NCI-H1417 (cell line): ENCODE measurements at regions not wholly inside any gene's neighbourhood (a gene's known extent, or its start where the extent isn't known, plus 50 kb on each side); places are given as distances from the start of the nearest gene placed in this dataset.

Experiments used
- DNase-seq, 3 experiments: peaks; one replicate each; lab custom pipeline; 2025; lab: John Stamatoyannopoulos, UW

DNA sequence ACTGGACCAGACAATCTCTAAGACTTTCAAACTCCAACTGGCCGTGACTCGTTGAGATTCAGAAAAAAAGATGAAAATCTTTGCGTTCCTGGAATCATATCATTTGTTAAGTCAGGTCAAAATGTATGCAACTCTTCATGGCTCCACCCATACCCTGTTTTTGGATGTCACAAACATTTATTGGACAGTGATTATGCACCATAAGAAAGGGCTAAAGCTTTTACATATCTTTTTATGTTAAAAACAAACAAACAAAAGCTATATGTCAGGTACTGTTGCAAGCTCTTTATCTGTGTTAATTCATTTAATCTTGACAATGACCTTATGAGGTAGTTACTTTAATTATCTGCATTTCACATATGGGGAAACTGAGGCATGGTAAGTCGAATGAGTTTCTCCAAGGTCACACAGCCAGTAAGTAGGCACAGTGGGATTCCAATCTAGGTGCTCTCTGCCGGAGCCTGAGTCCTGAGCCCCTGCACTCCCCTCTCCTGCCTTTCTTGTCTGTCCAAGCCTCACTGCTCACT, 145.7 kb upstream of the MYCN start:
- no peak for DNase-seq

DNA sequence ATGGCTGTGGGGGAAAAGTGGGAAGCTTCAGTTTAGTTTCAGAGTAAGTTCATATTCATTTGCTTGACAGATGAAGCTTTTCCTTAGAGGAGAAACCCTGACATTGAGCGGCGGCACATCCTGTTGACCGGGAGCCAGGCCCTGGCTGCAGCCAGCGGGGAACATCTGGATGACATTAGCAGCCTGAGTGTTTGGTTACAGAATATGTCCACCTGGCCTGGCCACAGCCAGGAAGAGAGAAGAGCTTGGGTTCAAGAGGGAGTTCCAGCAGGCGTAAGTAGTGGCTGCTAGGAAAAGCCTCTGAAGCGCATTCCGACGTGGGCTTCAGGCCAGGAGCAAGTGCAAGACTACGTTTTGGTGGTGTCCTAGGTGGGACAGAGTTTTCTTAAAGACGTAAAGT, 144.9 kb upstream of the MYCN start:
- no peak for DNase-seq

DNA sequence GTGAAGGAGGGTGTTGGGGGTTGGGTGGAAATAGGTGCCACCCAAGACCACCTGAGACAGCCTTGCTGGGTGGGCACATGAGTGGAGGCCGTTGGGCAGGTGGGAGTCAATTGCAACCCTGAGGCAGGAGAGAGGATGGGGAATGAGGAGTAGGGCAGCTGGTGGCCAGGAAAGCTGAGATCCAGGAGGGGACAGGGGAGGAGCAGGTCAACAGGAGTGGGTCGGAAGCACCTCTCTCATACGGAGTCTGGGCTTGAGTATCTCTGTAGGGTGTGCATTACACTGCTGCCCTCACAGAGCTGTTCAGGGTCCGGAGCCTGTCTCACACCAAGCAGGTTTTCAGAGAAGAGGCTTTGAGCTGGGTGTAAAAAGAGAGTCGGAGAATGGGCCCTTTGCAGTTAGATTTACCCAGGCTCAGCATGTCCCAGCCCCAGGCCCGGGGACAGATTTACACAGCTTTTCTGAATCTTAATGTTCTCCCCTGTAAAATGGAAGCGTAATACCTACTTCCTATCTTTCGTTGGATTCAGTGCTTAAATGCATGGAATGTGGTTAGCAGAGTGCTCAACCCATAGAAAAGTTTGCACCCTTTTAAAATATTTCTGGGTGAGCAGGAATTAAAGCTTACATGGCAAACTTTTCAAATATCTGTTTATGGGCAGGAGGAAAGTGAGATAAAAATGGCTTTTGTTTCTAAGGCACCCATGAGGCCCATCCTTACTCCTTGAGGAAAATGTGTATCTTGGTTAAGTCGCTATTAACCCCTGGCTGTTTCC, 144.0 kb upstream of the MYCN start:
- no peak for DNase-seq

DNA sequence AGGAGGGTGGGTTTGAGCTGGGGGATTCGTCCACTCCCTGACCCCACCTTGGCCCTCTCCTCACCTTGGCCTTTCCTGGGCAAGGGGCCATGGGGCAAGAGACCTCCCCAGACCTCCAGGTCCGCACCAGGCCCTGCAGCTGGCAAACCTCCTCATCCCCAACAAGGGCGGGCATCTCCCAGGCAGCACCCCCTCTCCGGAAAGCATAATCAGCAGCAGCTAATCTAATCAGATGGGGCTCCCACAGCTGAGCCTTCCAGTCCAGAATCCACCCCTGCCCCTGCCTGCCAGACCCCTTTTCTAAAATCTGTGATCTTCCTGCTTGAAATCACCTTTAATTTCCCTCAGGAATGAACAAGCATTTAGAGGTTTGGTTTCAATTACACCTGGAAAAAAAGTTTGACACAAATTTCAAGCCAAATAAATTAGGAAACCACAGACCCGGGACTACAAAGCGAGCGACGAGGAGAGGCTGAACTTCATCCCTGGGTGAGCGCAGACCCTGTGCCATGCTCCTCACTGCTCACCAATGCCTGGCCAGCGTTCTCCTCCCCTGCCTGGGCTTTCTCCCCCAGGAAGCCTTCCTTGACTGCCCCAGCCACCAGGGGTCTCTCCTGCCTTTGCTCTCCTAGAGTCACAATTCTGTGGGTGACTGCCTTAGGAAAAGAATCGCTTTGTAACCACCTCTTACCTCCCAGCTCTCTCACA, 143.0 kb upstream of the MYCN start:
- no peak for DNase-seq

DNA sequence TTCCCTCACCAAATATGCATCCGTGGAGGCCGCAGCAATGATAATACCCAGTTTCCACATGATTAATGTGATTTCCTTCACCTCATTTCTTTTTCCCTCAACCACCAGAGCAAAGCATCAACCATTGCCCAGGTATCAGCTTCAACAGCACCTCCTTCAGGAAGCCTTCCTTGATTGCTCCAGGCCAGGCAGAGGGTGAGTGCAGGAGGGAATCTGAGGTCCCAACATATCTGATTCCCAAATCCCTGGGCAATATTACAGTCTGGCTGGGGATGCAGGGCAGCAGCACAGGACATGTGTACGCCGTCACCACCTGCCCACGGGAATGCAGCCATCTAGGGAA, 142.4 kb upstream of the MYCN start:
- no peak for DNase-seq

- DNase-seq, result no peak
Observed at GRCh38 chr2:15798701-15799431, 141.5 kb upstream of the MYCN start.

GRCh38 chr2:15799432-15799827, 140.9 kb upstream of the MYCN start:
- no peak for DNase-seq

DNA sequence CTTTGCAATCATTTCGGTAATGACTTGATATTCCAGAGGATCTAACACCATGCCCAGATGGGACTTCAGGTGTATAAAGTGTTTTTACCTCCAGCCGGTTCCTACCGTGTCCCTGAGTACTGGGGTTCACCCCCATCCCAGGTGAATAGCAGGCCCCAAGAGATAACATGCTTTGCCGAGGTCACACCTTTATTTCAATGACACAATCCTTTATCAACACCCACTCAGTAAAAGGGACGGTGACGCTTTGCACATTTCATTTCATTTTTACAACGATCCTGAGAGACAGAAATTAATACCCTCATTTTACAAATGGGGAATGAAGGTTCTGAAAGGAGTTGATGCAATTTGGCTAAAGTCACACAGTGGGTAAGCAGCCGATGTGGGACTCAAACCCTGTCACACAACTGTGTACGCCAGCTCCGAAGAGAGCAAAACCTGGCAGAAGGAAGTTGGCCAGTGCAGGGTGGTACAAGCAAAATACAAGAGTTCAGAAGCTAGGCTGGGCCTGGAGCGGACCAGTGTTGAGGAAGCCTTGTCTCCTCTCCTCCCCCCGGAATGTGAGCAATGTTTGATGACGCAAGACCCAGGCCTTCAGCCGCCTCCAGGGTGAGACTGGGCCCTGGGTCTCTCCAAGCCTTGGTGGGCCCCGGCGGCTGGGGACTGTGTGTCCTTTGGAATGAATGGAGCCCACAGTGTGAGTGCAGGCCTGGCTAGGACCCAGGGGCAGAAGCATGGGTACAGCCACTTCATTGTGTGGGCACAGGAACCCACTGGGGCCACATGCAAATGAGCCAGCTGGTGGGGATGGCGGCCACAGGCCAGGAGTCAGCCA, 139.6 kb upstream of the MYCN start:
- no peak for DNase-seq

DNA sequence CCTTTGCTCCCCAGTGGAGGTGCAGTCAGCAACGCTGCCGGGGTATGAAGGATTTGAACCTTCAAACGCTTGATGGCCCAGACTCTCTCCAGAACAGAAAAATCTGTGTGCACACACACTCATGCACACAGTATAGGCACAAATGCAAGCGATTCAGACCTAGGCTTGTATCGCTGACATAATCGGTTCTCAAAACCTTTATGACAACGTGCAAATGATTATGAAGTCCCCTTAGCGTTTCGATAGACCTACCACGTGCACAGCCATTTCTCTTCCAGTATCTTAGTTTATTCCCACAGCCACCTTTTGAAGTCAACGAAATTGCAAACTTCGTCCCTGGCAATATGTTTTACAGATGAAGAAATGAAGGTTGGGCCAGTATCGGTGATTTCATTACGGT, 138.9 kb upstream of the MYCN start:
- DNase-seq, result no peak

DNA sequence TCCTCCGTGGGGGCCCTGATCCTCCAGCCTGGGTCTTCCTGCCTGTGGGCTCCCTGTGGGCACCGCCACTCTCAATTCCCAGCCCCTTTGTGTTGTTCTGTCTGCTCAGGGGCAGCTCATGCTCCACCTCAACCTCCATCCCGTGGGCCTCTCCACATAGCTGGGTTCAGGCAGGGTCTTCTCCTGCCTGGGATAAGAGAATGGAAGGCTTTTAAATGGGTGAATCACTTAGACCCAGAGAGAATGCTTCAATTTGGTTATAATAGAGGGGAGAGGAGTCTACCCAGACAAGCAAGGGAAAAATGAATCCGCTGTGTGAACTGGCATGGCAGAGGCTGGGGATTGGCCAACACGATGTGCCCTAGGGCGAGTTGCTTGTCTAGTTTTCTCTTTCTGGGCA, 138.4 kb upstream of the MYCN start:
- no peak for DNase-seq

- no peak for DNase-seq
Observed at GRCh38 chr2:15802657-15803542, 137.4 kb upstream of the MYCN start.

DNA sequence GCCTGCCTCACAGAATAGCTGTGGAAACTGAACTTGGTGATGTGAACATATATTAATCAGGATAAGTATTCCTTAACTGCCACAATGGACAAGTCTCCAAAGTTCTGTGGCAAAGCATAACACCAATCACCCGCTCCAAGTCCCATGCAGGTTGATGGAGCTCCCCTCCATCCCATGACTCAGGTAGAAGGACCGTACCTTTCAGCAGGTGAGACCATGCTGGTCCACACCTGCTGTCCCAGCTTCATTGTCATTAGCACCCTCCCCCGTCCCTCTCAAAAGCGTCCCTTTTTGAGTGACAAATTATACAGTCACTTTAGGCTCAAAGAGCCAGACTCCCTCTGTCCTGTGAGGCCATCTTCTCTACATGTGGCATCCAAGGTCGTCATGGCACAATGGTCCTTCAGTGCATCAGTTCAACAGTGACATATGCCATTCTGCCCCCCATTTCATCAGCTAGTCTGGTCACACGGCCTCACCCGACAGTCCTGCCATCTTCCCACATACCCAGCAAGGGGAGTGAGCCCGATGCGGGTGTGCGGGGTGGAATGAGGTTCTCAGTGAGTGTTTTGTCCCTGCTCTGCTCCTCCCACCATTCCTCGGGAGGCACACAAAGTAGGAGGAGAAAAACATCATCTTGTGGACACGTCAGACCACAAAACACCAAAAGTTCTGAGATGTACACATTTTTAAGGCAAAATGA, 136.7 kb upstream of the MYCN start:
- no peak for DNase-seq

GRCh38 chr2:15804246-15804619, 136.1 kb upstream of the MYCN start:
- no peak for DNase-seq

DNA sequence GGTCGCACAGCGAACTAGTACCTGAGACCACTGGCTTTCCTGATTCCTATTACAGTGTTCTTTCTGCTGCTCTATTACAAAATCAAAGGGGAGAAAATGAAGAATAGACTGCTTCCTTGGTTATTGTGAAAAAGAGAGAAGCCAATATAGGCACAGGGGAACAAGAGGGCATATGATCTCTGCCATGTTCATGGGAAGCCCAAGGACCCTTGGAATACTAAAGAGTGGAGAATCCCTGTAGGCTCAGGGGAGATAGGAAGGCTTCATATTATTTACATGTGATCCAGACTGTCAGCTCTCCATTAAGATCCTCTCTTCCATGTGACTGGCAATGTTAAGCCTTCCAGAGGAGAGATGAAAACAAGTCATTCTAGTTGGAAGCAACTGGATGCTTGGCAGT, 135.7 kb upstream of the MYCN start:
- DNase-seq, result no peak

GRCh38 chr2:15805206-15805605, 135.1 kb upstream of the MYCN start:
- no peak for DNase-seq

DNA sequence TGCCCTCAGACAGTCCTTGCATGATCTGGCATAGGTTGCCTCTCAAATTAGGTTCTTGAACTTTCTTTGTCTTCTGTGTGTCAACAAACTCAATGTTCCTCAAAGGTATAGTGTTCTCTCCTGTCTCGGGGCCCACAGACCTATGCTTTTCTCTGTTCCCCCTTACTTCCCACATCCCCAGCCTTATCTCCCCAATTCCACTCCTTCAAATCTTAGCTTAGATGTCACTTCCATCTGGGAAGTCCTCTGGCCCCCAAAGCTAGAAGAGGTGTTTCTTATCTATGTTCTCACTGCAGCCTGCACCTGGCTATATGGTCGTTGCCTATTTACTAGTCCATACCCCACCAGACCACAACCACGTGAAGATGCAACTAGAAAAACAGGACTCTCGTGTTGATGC, 134.6 kb upstream of the MYCN start:
- no peak for DNase-seq

DNA sequence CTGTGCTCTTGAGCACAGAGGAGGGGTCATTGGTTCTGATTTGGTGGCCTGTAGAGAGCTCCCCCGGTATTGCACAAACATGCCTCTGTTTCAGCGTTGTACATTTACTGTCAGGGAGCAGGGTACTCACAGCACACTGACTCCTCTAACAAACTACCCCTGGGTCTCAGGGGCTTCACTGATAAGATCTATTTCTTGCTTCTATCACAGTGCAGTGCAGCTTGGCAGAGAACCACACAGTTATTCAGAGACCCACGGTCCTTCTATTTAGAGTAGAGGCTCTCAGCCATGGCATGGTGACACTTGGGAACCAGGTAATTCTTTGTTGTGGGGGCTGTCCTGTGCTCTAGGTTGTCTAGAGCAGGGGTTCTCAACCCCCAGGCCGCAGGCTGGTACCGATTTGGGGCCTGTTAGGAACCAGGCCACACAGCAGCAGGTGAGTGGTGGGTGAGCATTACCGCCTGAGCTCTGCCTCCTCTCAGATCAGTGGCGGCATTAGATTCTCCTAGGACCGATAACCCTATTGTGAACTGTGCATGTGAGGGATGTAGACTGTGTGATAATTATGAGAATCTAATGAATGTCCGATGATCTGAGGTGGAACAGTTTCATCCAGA, 133.4 kb upstream of the MYCN start:
- DNase-seq, result no peak

- no peak for DNase-seq
Observed at GRCh38 chr2:15807418-15808203, 132.7 kb upstream of the MYCN start.
